PC-9 (cell line): ENCODE measurements at regions not wholly inside any gene's neighbourhood (a gene's known extent, or its start where the extent isn't known, plus 50 kb on each side); places are given as distances from the start of the nearest gene placed in this dataset.

ENCODE experiments used
- EZH2 ChIP-seq: fragments of 200-600 bp; sonication (generic); IDR thresholded peaks from 2 replicates; pipeline ENCODE4 v1.8.0; 2017; ENCODE audit warnings: antibody characterized with exemption, low read depth
- TF ChIP-seq, protein P1 (sequence below): fragments of 200-600 bp; sonication (generic); conservative IDR thresholded peaks from 2 replicates; pipeline ENCODE4 v1.6.1; 2017; ENCODE audit warnings: mixed run types, antibody characterized with exemption, mild to moderate bottlenecking, moderate library complexity

DNA sequence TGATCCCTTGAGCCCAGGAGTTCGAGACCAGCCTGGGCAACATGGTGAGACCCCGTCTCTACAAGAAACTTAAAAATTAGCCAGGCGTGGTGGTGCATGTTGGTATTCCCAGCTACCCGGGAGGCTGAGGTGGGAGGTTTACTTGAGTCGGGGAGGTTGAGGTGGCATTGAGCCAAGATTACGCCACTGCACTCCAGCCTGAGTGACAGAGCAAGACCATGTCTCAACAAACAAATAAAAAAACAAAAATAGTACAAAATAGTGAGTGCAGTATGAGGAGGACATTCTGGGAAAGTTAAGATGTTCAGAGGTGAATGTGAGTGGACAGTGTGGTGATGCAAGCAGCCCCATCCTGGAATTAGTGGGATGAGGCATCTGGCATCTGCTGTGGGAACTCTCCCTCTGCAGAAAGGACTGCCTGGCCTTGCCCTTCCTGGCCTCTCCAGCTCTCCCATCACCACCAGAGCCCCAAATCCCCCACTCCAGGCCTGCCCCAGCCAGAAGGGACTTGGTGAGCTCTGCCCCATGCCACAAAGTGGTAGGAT is 96.6 kb upstream of the PARD3 start:
- TF ChIP-seq, protein P1, sequence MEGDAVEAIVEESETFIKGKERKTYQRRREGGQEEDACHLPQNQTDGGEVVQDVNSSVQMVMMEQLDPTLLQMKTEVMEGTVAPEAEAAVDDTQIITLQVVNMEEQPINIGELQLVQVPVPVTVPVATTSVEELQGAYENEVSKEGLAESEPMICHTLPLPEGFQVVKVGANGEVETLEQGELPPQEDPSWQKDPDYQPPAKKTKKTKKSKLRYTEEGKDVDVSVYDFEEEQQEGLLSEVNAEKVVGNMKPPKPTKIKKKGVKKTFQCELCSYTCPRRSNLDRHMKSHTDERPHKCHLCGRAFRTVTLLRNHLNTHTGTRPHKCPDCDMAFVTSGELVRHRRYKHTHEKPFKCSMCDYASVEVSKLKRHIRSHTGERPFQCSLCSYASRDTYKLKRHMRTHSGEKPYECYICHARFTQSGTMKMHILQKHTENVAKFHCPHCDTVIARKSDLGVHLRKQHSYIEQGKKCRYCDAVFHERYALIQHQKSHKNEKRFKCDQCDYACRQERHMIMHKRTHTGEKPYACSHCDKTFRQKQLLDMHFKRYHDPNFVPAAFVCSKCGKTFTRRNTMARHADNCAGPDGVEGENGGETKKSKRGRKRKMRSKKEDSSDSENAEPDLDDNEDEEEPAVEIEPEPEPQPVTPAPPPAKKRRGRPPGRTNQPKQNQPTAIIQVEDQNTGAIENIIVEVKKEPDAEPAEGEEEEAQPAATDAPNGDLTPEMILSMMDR: no peak
- TF ChIP-seq EZH2: no peak
